Testis (tissue), 2 donors: ENCODE measurements at regions not wholly inside any gene's neighbourhood (a gene's known extent, or its start where the extent isn't known, plus 50 kb on each side); places are given as distances from the start of the nearest gene placed in this dataset.

Source experiments
- CTCF ChIP-seq, 3 experiments: fragments of 450-650 bp in 2 of 3; fragments of 200-600 bp in 1 of 3; sonication (generic) in 1 of 3; IDR thresholded peaks; one replicate each; pipeline ENCODE4 v1.5.1; 2016 to 2019; ENCODE audit warnings: antibody characterized with exemption in 3 of 3, mild to moderate bottlenecking in 2 of 3, moderate library complexity in 1 of 3
- POLR2A ChIP-seq: fragments of 450-650 bp; IDR thresholded peaks from one replicate; pipeline ENCODE4 v1.6.1; 2017; ENCODE audit warnings: antibody characterized with exemption, mild to moderate bottlenecking, moderate library complexity

DNA sequence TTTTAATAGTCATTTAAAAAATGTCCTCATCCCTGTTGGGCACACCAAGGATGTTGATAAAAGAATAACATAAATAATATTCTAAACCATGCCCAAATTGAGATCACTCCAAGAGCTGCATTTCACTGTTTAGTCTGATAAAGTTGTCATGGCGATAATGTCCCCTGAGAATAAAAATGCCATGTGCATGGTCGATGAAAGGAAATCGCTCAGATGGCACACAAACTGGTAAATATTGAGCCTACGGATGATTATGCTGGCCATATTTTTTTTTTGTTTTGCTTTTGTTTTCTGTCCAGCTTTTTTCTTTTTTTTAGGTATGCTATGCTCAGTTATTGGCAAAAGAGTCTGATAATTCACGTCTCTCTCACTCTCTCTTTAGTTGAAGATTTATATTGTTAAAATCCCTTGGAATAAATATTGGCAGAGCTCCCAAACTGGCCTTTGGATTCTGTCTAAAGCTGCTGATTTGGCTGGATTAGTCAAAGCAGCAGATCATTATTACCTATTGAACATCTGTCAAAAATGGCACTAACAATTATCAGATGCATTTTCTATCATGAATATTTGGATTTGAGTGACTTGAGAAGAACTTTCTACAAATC is 643.8 kb downstream of the SQOR start:
- TF ChIP-seq CTCF (IDR thresholded peaks at IDR 0.05) (no peak), POLR2A (no peak)
